GM12878 (cell line): ENCODE measurements at regions not wholly inside any gene's neighbourhood (a gene's known extent, or its start where the extent isn't known, plus 50 kb on each side); places are given as distances from the start of the nearest gene placed in this dataset.

Experiments used
- ATAC-seq: fragments of 200-7000 bp; cut with Tn5 transposase; 3 replicates; pipeline ENCODE4 v1.9.1; 2020; ENCODE audit warnings: mild to moderate bottlenecking, moderate library complexity
- BruUV-seq: library from RNA; stranded (reverse); fragments of 400-500 nt; replicated peaks from 2 replicates; lab custom pipeline; 2021; lab: Mats Ljungman, UMichigan
- CTCF ChIA-PET: fragments of 300-600 bp; sonication (Branson Sonifier 250); formaldehyde crosslinking; extraction: SDS; loops from one replicate; lab custom pipeline; 2021; ENCODE audit warnings: inconsistent platforms; lab: Yijun Ruan, JAX
- POLR2A ChIA-PET: fragments of 350-600 bp; formaldehyde crosslinking; extraction: SDS; loops from one replicate; lab custom pipeline; 2021; ENCODE audit warnings: inconsistent platforms; lab: Charles Lee
- RAD21 ChIA-PET: fragments of 300-600 bp; sonication (Branson Sonifier 250); formaldehyde crosslinking; loops from one replicate; lab custom pipeline; 2023; ENCODE audit warnings: antibody characterized with exemption; ENCODE audit not compliant: unreplicated experiment; lab: Charles Lee
- SMC1A ChIA-PET: fragments of 300-600 bp; sonication (Branson Sonifier 250); formaldehyde crosslinking; loops from one replicate; lab custom pipeline; 2023; ENCODE audit not compliant: unreplicated experiment, uncharacterized antibody; lab: Charles Lee
- DNase-seq: peaks from one replicate; pipeline ENCODE4 v3.0.0-alpha.2; 2011; ENCODE audit warnings: low read depth, low spot score
- FAIRE-seq: peaks from 3 replicates; lab custom pipeline; 2011; peaks lifted over from hg19 to GRCh38; lab: Jason Lieb, UNC
- H2AFZ ChIP-seq: 2 replicates; pipeline ENCODE4 v1.6.0; 2011; ENCODE audit warnings: low read depth, low read length, control low read depth; ENCODE audit not compliant: control insufficient read depth
- H3K27ac ChIP-seq: 2 replicates; pipeline ENCODE4 v1.5.1; 2011; ENCODE audit warnings: control low read depth; ENCODE audit not compliant: control insufficient read depth, insufficient read depth
- H3K27me3 ChIP-seq, 2 experiments: replicated peaks in 1 of 2; 2 replicates each; pipeline versions ENCODE4 v1.6.0 to v1.6.1; 2011; ENCODE audit warnings: low read length in 1 of 2; ENCODE audit not compliant: control insufficient read depth in 2 of 2, insufficient read depth in 2 of 2
- H3K36me3 ChIP-seq, 2 experiments: 2 replicates each; pipeline ENCODE4 v1.5.1; 2011; ENCODE audit warnings: low read length in 1 of 2; ENCODE audit not compliant: control insufficient read depth in 2 of 2, insufficient read depth in 2 of 2
- H3K4me1 ChIP-seq: 2 replicates; pipeline ENCODE4 v1.6.1; 2011; ENCODE audit warnings: mild to moderate bottlenecking, low read length, moderate library complexity, mixed read lengths; ENCODE audit not compliant: control insufficient read depth, insufficient read depth
- H3K4me2 ChIP-seq: 2 replicates; pipeline ENCODE4 v1.6.0; 2011; ENCODE audit warnings: control low read depth; ENCODE audit not compliant: control insufficient read depth, insufficient read depth
- H3K4me3 ChIP-seq: fragments of 200-600 bp; sonication (generic); 2 replicates; pipeline ENCODE4 v1.5.1; 2016
- H3K79me2 ChIP-seq: 2 replicates; pipeline ENCODE4 v1.6.0; 2011; ENCODE audit warnings: low read length; ENCODE audit not compliant: control insufficient read depth, insufficient read depth
- H3K9ac ChIP-seq: 2 replicates; pipeline ENCODE4 v1.8.0; 2011; ENCODE audit warnings: low read length, control low read depth, mixed read lengths; ENCODE audit not compliant: control insufficient read depth, insufficient read depth
- H3K9me3 ChIP-seq: replicated peaks from 3 replicates; pipeline ENCODE4 v1.5.1; 2011; ENCODE audit warnings: mild to moderate bottlenecking, low read length; ENCODE audit not compliant: control insufficient read depth, insufficient read depth
- H4K20me1 ChIP-seq: 2 replicates; pipeline ENCODE4 v1.6.0; 2011; ENCODE audit not compliant: control insufficient read depth, insufficient read depth
- BCL11A ChIP-seq: IDR thresholded peaks from 2 replicates; pipeline ENCODE4 v1.6.1; 2011; ENCODE audit warnings: low read depth, low read length
- CBX5 ChIP-seq: sonication (generic); IDR thresholded peaks from 2 replicates; pipeline ENCODE4 v1.6.1; 2016; ENCODE audit warnings: low read depth, moderate library complexity, mild to moderate bottlenecking, inconsistent platforms
- DPF2 ChIP-seq: fragments of 450-650 bp; IDR thresholded peaks from 2 replicates; pipeline ENCODE4 v1.6.1; 2017; ENCODE audit warnings: mild to moderate bottlenecking
- MEF2A ChIP-seq: IDR thresholded peaks from 2 replicates; pipeline ENCODE4 v1.6.1; 2011; ENCODE audit warnings: low read depth, mild to moderate bottlenecking, low read length, moderate library complexity; ENCODE audit not compliant: insufficient read depth
- MEF2B ChIP-seq: fragments of 450-650 bp; IDR thresholded peaks from 2 replicates; pipeline ENCODE4 v1.6.1; 2018; ENCODE audit warnings: mild to moderate bottlenecking, moderate library complexity; ENCODE audit not compliant: partially characterized antibody, poor library complexity, severe bottlenecking
- NFYB ChIP-seq: IDR thresholded peaks from 2 replicates; pipeline ENCODE4 v1.6.1; 2011; ENCODE audit warnings: low read depth, mild to moderate bottlenecking, low read length, improper control_type of control experiment, moderate library complexity; ENCODE audit not compliant: insufficient read depth
- RBBP5 ChIP-seq: fragments of 200-600 bp; sonication (generic); conservative IDR thresholded peaks from 2 replicates; pipeline ENCODE4 v1.6.1; 2016
- REST ChIP-seq: IDR thresholded peaks from 2 replicates; pipeline ENCODE4 v1.6.1; 2012; ENCODE audit warnings: mild to moderate bottlenecking, low read depth, low read length
- RFX5 ChIP-seq: IDR thresholded peaks from 2 replicates; pipeline ENCODE4 v1.6.1; 2011; ENCODE audit warnings: low read depth, low read length, improper control_type of control experiment
- ZNF384 ChIP-seq: IDR thresholded peaks from 2 replicates; pipeline ENCODE4 v1.6.1; 2012; ENCODE audit warnings: low read depth, mild to moderate bottlenecking, low read length, improper control_type of control experiment, borderline replicate concordance
- WGBS: methylation state at CpG from one replicate; pipeline ENCODE4 v1.1.6; 2016; ENCODE audit warnings: low lambda C conversion rate; ENCODE audit not compliant: insufficient replicate concordance, insufficient coverage; ENCODE audit errors: missing lambda C conversion rate; 5-methylcytosine and 5-hydroxymethylcytosine counted together
- in situ Hi-C: fragments of 300-500 bp; cut with MboI; formaldehyde crosslinking; loops from 9 replicates; pipeline ENCODE4 v1.14.3; 2018; ENCODE audit warnings: mixed read lengths
- intact Hi-C: fragments of 100-400 bp; cut with micrococcal nuclease; formaldehyde crosslinking; loops from one replicate; pipeline ENCODE4 v1.14.2; 2022; ENCODE audit not compliant: unreplicated experiment

GRCh38 chr22:47444746-47445065 lies 682.3 kb downstream of the TBC1D22A start:
- Histone ChIP-seq H3K4me3 (no peak overlapping the region), H2AFZ (no peak overlapping the region), H4K20me1 (no peaks in the 10 kb centered on the region), H3K9ac (no peak overlapping the region), H3K79me2 (no peaks in the 10 kb centered on the region), H3K36me3 (no peaks in the 10 kb centered on the region), H3K27ac (no peak overlapping the region), H3K9me3 (no peaks in the 10 kb centered on the region; the same call in 2 of the 3 replicates), H3K4me2 (no peak overlapping the region), H3K4me1 (no peaks in the 10 kb centered on the region), H3K27me3 (no peaks in the 10 kb centered on the region)
- CTCF ChIA-PET: no interaction called here
- SMC1A ChIA-PET: no interaction called here
- intact Hi-C loops (no loop called here), in situ Hi-C loops (no loop called here)
- 52% methylated on average over 6 of the region's 6 CpGs for WGBS
- POLR2A ChIA-PET: no interaction called here
- no TSS peak for BruUV-seq
- no peak for FAIRE-seq
- TF ChIP-seq CBX5: no peak
- TF ChIP-seq RBBP5: no peak
- TF ChIP-seq DPF2: no peak
- TF ChIP-seq RFX5: no peak
- no peak for TF ChIP-seq MEF2B
- TF ChIP-seq REST: no peak
- TF ChIP-seq NFYB: no peak
- no peak for TF ChIP-seq BCL11A
- no peak for TF ChIP-seq MEF2A
- no peak for TF ChIP-seq ZNF384
- RAD21 ChIA-PET: no interaction called here
- no peak for DNase-seq
- no peak for ATAC-seq
